ENCODE measurements at regions not wholly inside any gene's neighbourhood (a gene's known extent, or its start where the extent isn't known, plus 50 kb on each side); places are given as distances from the start of the nearest gene placed in this dataset.

DNA sequence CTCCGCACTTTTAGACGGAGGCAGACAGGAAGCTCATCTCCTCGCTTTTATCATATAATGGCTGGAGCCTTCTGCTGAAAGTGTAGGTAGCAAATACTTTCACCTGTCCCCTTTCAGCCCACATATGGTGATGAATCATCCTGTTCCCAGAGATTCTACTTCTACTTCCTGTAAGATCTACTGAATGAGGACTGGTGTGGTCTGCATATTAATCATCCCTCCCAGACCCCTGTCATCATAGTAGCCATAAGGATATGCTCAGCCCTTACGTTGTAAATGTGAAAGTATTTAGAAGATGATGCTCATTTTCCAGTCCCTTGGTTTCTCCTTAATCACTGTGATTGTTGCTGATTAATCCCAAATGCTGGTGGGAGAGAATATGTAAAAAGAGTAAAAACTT lies 268.2 kb upstream of the GRIP1 start:
- TF ChIP-seq, protein P1, sequence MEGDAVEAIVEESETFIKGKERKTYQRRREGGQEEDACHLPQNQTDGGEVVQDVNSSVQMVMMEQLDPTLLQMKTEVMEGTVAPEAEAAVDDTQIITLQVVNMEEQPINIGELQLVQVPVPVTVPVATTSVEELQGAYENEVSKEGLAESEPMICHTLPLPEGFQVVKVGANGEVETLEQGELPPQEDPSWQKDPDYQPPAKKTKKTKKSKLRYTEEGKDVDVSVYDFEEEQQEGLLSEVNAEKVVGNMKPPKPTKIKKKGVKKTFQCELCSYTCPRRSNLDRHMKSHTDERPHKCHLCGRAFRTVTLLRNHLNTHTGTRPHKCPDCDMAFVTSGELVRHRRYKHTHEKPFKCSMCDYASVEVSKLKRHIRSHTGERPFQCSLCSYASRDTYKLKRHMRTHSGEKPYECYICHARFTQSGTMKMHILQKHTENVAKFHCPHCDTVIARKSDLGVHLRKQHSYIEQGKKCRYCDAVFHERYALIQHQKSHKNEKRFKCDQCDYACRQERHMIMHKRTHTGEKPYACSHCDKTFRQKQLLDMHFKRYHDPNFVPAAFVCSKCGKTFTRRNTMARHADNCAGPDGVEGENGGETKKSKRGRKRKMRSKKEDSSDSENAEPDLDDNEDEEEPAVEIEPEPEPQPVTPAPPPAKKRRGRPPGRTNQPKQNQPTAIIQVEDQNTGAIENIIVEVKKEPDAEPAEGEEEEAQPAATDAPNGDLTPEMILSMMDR (IDR thresholded peaks at IDR 0.05), result no peak
- no peak for TF ChIP-seq EP300 (IDR thresholded peaks at IDR 0.05)
- no peak for TF ChIP-seq POLR2A (IDR thresholded peaks at IDR 0.05)
- TF ChIP-seq POLR2AphosphoS5 (IDR thresholded peaks at IDR 0.05), result no peak
